Osteocyte (in vitro differentiated cells): ENCODE measurements at regions not wholly inside any gene's neighbourhood (a gene's known extent, or its start where the extent isn't known, plus 50 kb on each side); places are given as distances from the start of the nearest gene placed in this dataset.

Experiments used
- DNase-seq: peaks from one replicate; pipeline ENCODE4 v3.0.0; 2021; ENCODE audit warnings: mixed read lengths; ENCODE audit not compliant: unreplicated experiment; ENCODE audit errors: extremely low spot score
- H3K27ac Mint-ChIP-seq: one replicate; pipeline ENCODE4 v1.8.0; 2021; ENCODE audit warnings: mild to moderate bottlenecking, mixed read lengths; ENCODE audit not compliant: unreplicated experiment
- H3K27me3 Mint-ChIP-seq: one replicate; pipeline ENCODE4 v1.8.0; 2021; ENCODE audit warnings: mixed read lengths; ENCODE audit not compliant: unreplicated experiment
- H3K36me3 Mint-ChIP-seq: one replicate; pipeline ENCODE4 v1.8.0; 2021; ENCODE audit warnings: mixed read lengths; ENCODE audit not compliant: unreplicated experiment
- H3K4me1 Mint-ChIP-seq: one replicate; pipeline ENCODE4 v1.8.0; 2021; ENCODE audit warnings: mixed read lengths; ENCODE audit not compliant: unreplicated experiment
- H3K4me3 Mint-ChIP-seq: one replicate; pipeline ENCODE4 v1.8.0; 2021; ENCODE audit warnings: mild to moderate bottlenecking, moderate library complexity, mixed read lengths; ENCODE audit not compliant: unreplicated experiment
- H3K9me3 Mint-ChIP-seq: one replicate; pipeline ENCODE4 v1.8.0; 2021; ENCODE audit warnings: mixed read lengths; ENCODE audit not compliant: unreplicated experiment
- TF ChIP-seq, protein P1 (sequence below): fragments of 200-600 bp; sonication (generic); IDR thresholded peaks from 2 replicates; pipeline ENCODE4 v1.5.0; 2021; ENCODE audit warnings: antibody characterized with exemption, mild to moderate bottlenecking, moderate library complexity

DNA sequence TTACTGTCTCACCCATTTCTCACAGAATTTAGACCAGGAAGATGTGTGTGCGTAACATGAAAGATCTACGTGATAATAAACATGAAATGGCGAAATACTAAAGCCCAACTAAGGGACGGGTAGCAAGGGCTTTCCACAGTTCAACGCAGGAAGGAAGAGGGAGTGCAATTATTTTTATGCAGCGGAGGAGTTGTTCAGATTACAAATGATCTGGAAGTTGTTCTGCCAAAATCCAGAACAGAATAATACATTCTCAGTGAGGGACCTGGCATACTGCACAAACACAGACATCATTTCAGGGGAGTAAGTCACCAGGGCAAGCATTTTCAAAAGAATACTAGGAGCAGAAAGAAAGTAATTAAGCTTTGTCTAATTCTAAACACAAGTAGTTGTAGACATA lies 133.6 kb upstream of the RAP2B start:
- H3K4me3 Mint-ChIP-seq: no peak overlapping the region
- H3K36me3 Mint-ChIP-seq: no peaks in the 10 kb centered on the region
- no peak overlapping the region for H3K27ac Mint-ChIP-seq
- no peaks in the 10 kb centered on the region for H3K4me1 Mint-ChIP-seq
- DNase-seq: no peak
- TF ChIP-seq, protein P1, sequence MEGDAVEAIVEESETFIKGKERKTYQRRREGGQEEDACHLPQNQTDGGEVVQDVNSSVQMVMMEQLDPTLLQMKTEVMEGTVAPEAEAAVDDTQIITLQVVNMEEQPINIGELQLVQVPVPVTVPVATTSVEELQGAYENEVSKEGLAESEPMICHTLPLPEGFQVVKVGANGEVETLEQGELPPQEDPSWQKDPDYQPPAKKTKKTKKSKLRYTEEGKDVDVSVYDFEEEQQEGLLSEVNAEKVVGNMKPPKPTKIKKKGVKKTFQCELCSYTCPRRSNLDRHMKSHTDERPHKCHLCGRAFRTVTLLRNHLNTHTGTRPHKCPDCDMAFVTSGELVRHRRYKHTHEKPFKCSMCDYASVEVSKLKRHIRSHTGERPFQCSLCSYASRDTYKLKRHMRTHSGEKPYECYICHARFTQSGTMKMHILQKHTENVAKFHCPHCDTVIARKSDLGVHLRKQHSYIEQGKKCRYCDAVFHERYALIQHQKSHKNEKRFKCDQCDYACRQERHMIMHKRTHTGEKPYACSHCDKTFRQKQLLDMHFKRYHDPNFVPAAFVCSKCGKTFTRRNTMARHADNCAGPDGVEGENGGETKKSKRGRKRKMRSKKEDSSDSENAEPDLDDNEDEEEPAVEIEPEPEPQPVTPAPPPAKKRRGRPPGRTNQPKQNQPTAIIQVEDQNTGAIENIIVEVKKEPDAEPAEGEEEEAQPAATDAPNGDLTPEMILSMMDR: no peak
- H3K27me3 Mint-ChIP-seq: peaks cover 32% of the 10 kb centered on the region
- no peaks in the 10 kb centered on the region for H3K9me3 Mint-ChIP-seq

DNA sequence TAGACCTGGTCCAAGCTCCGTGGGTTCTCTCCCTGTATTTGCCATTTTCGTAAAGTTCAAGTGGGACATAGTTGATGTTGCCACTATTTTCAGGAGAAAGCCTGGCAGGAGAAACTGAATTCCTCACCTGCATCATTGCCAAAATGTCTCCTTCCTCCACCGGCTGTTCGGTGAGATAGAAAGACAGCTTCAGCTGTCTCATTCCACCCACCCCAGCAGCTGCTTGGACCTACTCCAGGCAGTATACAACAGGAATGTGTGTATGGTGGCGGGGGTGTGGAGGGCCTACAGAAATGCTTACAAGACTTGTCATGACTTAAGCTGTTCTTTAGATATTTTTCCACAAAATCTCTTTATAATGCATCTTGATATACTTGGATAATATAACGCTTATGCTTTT lies 132.7 kb upstream of the RAP2B start:
- Mint-ChIP-seq H3K9me3 (no peaks in the 10 kb centered on the region), H3K4me3 (no peak overlapping the region), H3K36me3 (no peaks in the 10 kb centered on the region), H3K4me1 (no peaks in the 10 kb centered on the region), H3K27ac (no peak overlapping the region), H3K27me3 (peaks cover 25% of the 10 kb centered on the region)
- DNase-seq: no peak
- TF ChIP-seq, protein P1: no peak

DNA sequence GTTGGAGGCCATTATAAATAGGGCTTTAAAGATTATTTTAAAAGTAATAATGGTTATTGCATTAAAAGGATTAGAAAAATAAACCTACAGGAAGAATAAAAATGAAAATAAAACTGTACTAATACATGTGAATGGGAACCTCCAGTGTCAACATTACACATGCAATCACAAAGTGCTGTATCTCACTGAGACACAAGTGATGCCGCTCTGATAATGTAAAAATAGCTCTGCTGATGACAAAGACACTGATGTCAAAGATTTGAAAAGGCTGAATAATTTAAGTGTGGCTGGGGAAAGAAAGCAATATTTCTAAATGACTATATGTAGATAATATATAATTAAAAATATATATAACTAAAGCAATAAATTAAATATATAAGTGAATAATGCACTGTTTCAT lies 129.1 kb upstream of the RAP2B start:
- no peaks in the 10 kb centered on the region for H3K9me3 Mint-ChIP-seq
- H3K4me3 Mint-ChIP-seq: no peak overlapping the region

DNA sequence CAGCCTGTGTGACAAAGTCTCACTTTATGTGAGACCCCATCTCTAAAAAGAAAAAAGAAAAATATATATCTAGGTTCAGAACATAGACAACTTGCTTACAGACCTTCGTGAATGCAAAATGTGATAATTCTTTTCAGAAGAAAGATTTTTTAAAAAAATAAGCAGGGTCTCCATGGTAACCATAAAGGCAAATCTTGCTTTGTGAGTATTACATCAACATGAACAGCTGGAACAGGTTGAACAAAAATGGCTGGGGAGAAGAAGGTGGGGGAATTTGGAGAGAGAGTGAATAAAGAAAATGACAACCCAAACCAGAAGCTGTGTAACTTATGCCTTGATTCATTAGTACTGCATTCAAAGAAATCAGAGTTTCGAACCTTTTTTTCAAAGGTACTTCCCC lies 125.2 kb upstream of the RAP2B start:
- Mint-ChIP-seq H3K27ac (no peak overlapping the region), H3K27me3 (peaks cover 2% of the 10 kb centered on the region), H3K4me3 (no peak overlapping the region), H3K9me3 (no peaks in the 10 kb centered on the region), H3K4me1 (no peaks in the 10 kb centered on the region), H3K36me3 (no peaks in the 10 kb centered on the region)
- TF ChIP-seq, protein P1: no peak
- no peak for DNase-seq

More for the DNA sequence above, 129.1 kb upstream of the RAP2B start:
- Mint-ChIP-seq H3K27me3 (peaks cover 15% of the 10 kb centered on the region), H3K36me3 (no peaks in the 10 kb centered on the region), H3K27ac (no peak overlapping the region), H3K4me1 (no peaks in the 10 kb centered on the region)
- TF ChIP-seq, protein P1: no peak
- no peak for DNase-seq

DNA sequence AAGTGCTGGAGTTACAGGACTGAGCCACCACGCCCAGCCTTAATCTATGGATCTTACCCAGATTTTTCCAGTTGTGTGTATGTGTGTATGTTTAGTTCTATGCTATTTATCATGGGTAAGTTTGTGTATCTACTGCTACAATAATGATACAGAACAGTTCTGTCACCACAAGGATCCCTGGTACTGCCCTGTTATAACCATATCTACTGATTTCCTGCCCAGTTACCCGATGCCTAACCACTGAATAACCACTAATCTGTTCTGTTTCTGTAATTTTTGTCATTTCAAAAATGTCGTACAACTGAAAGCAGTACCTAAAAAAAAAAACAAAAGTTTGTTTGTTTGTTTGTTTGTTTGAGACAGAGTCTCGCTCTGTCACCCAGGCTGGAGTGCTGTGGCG lies 123.7 kb upstream of the RAP2B start:
- DNase-seq: no peak
- no peaks in the 10 kb centered on the region for H3K9me3 Mint-ChIP-seq

More for the DNA sequence above, 123.7 kb upstream of the RAP2B start:
- H3K27ac Mint-ChIP-seq: no peak overlapping the region
- TF ChIP-seq, protein P1: no peak
- peaks cover 2% of the 10 kb centered on the region for H3K27me3 Mint-ChIP-seq
- H3K4me3 Mint-ChIP-seq: no peak overlapping the region
- no peaks in the 10 kb centered on the region for H3K36me3 Mint-ChIP-seq
- H3K4me1 Mint-ChIP-seq: peaks cover 2% of the 10 kb centered on the region
